Nephron (organoid): ENCODE measurements at regions not wholly inside any gene's neighbourhood (a gene's known extent, or its start where the extent isn't known, plus 50 kb on each side); places are given as distances from the start of the nearest gene placed in this dataset.

Experiments used
- H3K27ac Mint-ChIP-seq, 3 experiments: 2 replicates each; pipeline ENCODE4 v1.8.0; 2020; ENCODE audit warnings: mixed read lengths in 3 of 3, mild to moderate bottlenecking in 2 of 3, moderate library complexity in 1 of 3
- H3K27me3 Mint-ChIP-seq: 2 replicates; pipeline ENCODE4 v1.8.0; 2021; ENCODE audit warnings: low read depth, mild to moderate bottlenecking, moderate library complexity, mixed read lengths
- H3K36me3 Mint-ChIP-seq: 2 replicates; pipeline ENCODE4 v1.8.0; 2020; ENCODE audit warnings: low read depth, mixed read lengths
- H3K4me1 Mint-ChIP-seq: 2 replicates; pipeline ENCODE4 v1.8.0; 2020; ENCODE audit warnings: mixed read lengths
- H3K4me3 Mint-ChIP-seq, 3 experiments: 2 replicates each; pipeline ENCODE4 v1.8.0; 2020; ENCODE audit warnings: mild to moderate bottlenecking in 3 of 3, mixed read lengths in 3 of 3, moderate library complexity in 2 of 3
- H3K9me3 Mint-ChIP-seq: 2 replicates; pipeline ENCODE4 v1.8.0; 2020; ENCODE audit warnings: mixed read lengths
- CTCF ChIP-seq, 3 experiments: fragments of 200-600 bp; sonication (generic); IDR thresholded peaks; one replicate each; pipeline ENCODE4 v1.5.0; 2021; ENCODE audit warnings: antibody characterized with exemption in 3 of 3; ENCODE audit not compliant: unreplicated experiment in 3 of 3

- Mint-ChIP-seq H3K36me3 (no peaks in the 10 kb centered on the region), H3K4me3 (no peak overlapping the region), H3K4me1 (no peaks in the 10 kb centered on the region), H3K27me3 (no peaks in the 10 kb centered on the region), H3K9me3 (no peaks in the 10 kb centered on the region), H3K27ac (no peak overlapping the region)
- no peak for TF ChIP-seq CTCF (IDR thresholded peaks at IDR 0.05; ENCODE audit: unreplicated experiment in 3 of 3)
Measured at GRCh38 chr7:93739424-93739823, 151.1 kb downstream of the TFPI2 start.

- Mint-ChIP-seq H3K4me1 (no peaks in the 10 kb centered on the region), H3K27me3 (no peaks in the 10 kb centered on the region), H3K36me3 (no peaks in the 10 kb centered on the region), H3K27ac (no peak overlapping the region), H3K9me3 (no peaks in the 10 kb centered on the region), H3K4me3 (no peak overlapping the region)
- TF ChIP-seq CTCF (IDR thresholded peaks at IDR 0.05; ENCODE audit: unreplicated experiment in 3 of 3), result no peak
Measured at GRCh38 chr7:93737953-93738352, 152.6 kb downstream of the TFPI2 start.

GRCh38 chr7:93736668-93737369 lies 153.7 kb downstream of the TFPI2 start:
- TF ChIP-seq CTCF (IDR thresholded peaks at IDR 0.05; ENCODE audit: unreplicated experiment in 3 of 3), result no peak
- Mint-ChIP-seq H3K27me3 (no peaks in the 10 kb centered on the region), H3K4me3 (no peak overlapping the region), H3K9me3 (no peaks in the 10 kb centered on the region), H3K4me1 (no peaks in the 10 kb centered on the region), H3K36me3 (no peaks in the 10 kb centered on the region), H3K27ac (no peak overlapping the region)

- Mint-ChIP-seq H3K4me3 (no peak overlapping the region), H3K27me3 (peaks cover 4% of the 10 kb centered on the region), H3K9me3 (peaks cover 3% of the 10 kb centered on the region), H3K36me3 (no peaks in the 10 kb centered on the region), H3K4me1 (peaks cover 5% of the 10 kb centered on the region), H3K27ac (no peak overlapping the region)
- no peak for TF ChIP-seq CTCF (IDR thresholded peaks at IDR 0.05; ENCODE audit: unreplicated experiment in 3 of 3)
Measured at GRCh38 chr7:93728292-93728691, 153.8 kb upstream of the CALCR start.

- Mint-ChIP-seq H3K4me1 (peaks cover 11% of the 10 kb centered on the region), H3K4me3 (no peak overlapping the region), H3K9me3 (peaks cover 3% of the 10 kb centered on the region), H3K36me3 (no peaks in the 10 kb centered on the region), H3K27ac (no peak overlapping the region), H3K27me3 (peaks cover 4% of the 10 kb centered on the region)
- no peak for TF ChIP-seq CTCF (IDR thresholded peaks at IDR 0.05; ENCODE audit: unreplicated experiment in 3 of 3)
Measured at GRCh38 chr7:93725954-93726353, 151.4 kb upstream of the CALCR start.

GRCh38 chr7:93723424-93724124 lies 149.1 kb upstream of the CALCR start:
- Mint-ChIP-seq H3K4me3 (no peak overlapping the region), H3K9me3 (no peaks in the 10 kb centered on the region), H3K4me1 (peaks cover 27% of the 10 kb centered on the region), H3K36me3 (no peaks in the 10 kb centered on the region), H3K27me3 (peaks cover 4% of the 10 kb centered on the region), H3K27ac (no peak overlapping the region)
- no peak for TF ChIP-seq CTCF (IDR thresholded peaks at IDR 0.05; ENCODE audit: unreplicated experiment in 3 of 3)
